ENCODE measurements at regions not wholly inside any gene's neighbourhood (a gene's known extent, or its start where the extent isn't known, plus 50 kb on each side); places are given as distances from the start of the nearest gene placed in this dataset.

GRCh38 chr1:53408013-53408754 is 51.0 kb upstream of the DMRTB1 start:
- Histone ChIP-seq H3K27me3 (no peaks in the 10 kb centered on the region), H3K9me3 (no peaks in the 10 kb centered on the region), H3K36me3 (no peaks in the 10 kb centered on the region), H3K4me3 (no peak overlapping the region), H3K27ac (no peak overlapping the region), H3K4me1 (no peaks in the 10 kb centered on the region)
- no peak for TF ChIP-seq CTCF (IDR thresholded peaks at IDR 0.05)
- DNase-seq (ENCODE audit: low spot score) = no peak

- no peaks in the 10 kb centered on the region for H3K36me3 ChIP-seq
- no peak for TF ChIP-seq CTCF (IDR thresholded peaks at IDR 0.05)
- no peak overlapping the region for H3K4me3 ChIP-seq
- H3K27ac ChIP-seq = no peak overlapping the region
- no peak for DNase-seq (ENCODE audit: low spot score)
- H3K27me3 ChIP-seq = no peaks in the 10 kb centered on the region
- no peaks in the 10 kb centered on the region for H3K9me3 ChIP-seq
- no peaks in the 10 kb centered on the region for H3K4me1 ChIP-seq
These were observed 50.5 kb upstream of the DMRTB1 start for GRCh38 chr1:53408755-53409129.

GRCh38 chr1:53409233-53409632 is 50.0 kb upstream of the DMRTB1 start:
- Histone ChIP-seq H3K4me3 (no peak overlapping the region), H3K4me1 (no peaks in the 10 kb centered on the region), H3K9me3 (no peaks in the 10 kb centered on the region), H3K27me3 (no peaks in the 10 kb centered on the region), H3K36me3 (no peaks in the 10 kb centered on the region), H3K27ac (no peak overlapping the region)
- TF ChIP-seq CTCF (IDR thresholded peaks at IDR 0.05) = no peak
- no peak for DNase-seq (ENCODE audit: low spot score)
